Hematopoietic multipotent progenitor cell treated with erythropoietin and hydrocortisone succinate and interleukin-3 and kit ligand, for 8 days (in vitro differentiated cells): ENCODE measurements at regions not wholly inside any gene's neighbourhood (a gene's known extent, or its start where the extent isn't known, plus 50 kb on each side); places are given as distances from the start of the nearest gene placed in this dataset.

Experiments
- DNase-seq: peaks from one replicate; pipeline ENCODE4 v3.0.0-alpha.2; 2015

DNA sequence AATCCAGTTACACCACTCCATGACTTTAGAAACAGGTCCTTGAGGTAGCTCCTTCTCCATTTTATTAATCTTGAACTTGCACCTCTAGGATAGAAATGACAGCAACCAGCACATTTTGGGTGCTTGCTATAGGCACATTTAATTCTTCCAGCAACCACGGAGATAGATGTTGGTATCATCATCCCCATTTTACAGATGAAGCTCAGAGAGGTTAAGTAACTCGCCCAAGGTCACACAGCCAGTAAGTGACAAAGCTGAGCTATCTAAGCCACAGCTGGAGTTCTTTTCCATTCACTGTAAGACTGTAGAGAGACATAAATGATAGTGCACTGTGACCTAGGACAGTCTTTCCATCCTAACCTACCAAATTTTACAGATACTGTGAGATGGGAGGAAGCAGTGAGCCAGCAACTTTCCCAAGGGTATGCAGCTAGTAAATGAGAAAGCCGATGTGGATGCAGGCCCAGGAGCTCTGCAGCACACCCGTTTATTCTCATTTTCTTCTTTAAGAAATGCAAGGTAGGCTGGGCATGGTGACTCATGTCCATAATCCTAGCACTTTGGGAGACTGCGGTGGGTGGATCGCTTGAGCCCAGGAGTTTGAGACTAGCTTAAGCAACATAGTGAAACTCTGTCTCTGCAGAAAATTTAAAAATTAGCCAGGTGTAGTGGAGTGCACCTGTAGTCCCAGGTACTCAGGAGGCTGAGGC lies 103.2 kb downstream of the TBX5 start:
- no peak for DNase-seq

- DNase-seq = no peak
These were observed 103.8 kb downstream of the TBX5 start for GRCh38 chr12:114302117-114302516.

DNA sequence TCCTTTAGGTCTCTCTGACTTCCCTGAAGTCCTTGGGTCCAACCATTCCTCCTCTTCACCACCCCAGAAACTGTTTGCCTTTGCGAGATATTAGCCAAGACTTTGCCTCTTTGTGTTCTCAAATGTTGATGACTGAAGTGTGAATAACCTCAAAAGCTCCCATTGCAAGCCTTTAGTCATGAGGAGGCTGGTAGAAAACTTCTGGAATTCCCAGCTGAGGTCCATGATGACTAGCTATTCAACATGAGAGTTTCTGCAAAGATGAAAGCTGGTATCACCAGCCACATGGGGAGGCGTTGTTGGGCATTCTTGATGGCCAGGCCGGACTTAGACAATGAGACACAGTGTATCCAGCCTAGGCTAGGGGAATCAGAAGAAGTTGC lies 111.7 kb downstream of the TBX5 start:
- no peak for DNase-seq

GRCh38 chr12:114293571-114294302 lies 112.2 kb downstream of the TBX5 start:
- no peak for DNase-seq

- DNase-seq = no peak
These were observed 112.9 kb downstream of the TBX5 start for GRCh38 chr12:114293073-114293472.

DNA sequence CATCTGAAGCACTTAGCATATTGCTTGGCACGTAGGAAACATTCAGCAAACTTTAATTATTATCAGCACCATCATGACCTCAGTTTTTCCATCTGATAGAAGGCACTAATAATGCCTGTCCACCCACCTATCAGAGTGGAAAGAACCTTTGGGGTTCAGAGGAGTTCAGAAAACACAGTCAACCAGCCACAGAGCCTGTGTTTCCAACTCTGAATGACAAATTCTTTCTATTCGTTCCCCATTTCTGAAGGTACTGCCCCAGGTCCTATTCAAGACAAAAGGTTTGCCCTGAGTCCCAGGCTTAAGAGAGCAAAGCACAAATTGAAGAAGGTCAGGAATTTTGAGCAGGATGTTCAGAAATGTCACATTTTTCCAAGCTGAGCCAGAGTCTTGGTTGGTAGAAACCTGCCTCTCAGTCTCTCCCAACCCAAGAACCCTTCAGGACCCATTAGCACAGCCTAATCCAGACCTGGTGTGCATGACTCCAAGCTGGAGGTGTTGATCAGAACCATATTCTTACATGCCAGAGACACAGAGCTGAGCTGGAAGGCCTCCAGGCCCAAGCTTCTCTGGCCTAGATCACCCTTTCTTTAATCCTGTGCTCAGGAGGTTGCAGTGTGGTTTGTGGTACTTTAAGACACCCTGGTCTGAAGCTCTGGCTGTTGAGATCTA lies 114.4 kb downstream of the TBX5 start:
- no peak for DNase-seq

- DNase-seq = no peak
These were observed 118.0 kb downstream of the TBX5 start for GRCh38 chr12:114287821-114288525.

GRCh38 chr12:114286145-114286544 lies 119.8 kb downstream of the TBX5 start:
- DNase-seq = no peak

DNA sequence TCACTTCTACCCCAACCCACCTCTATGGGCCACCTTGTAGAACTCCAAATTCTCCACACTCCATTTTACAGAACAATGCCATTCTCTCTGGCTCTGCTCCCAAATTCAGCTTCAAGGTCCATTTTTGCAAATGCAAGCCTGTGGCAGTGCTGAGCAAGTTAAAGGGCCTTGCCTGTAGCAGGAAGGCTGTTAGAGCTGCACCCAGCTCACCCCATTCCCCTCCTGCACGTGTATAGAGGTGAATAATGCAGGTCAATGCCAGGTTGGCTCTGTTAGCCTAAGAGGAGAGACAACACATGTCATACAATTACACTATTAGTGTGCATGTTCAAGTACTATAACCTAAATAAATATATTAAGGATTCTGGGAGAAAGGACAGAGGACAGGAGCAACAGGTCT lies 120.4 kb downstream of the TBX5 start:
- DNase-seq = no peak

- DNase-seq = no peak
These were observed 121.9 kb downstream of the TBX5 start for GRCh38 chr12:114284041-114284440.

DNA sequence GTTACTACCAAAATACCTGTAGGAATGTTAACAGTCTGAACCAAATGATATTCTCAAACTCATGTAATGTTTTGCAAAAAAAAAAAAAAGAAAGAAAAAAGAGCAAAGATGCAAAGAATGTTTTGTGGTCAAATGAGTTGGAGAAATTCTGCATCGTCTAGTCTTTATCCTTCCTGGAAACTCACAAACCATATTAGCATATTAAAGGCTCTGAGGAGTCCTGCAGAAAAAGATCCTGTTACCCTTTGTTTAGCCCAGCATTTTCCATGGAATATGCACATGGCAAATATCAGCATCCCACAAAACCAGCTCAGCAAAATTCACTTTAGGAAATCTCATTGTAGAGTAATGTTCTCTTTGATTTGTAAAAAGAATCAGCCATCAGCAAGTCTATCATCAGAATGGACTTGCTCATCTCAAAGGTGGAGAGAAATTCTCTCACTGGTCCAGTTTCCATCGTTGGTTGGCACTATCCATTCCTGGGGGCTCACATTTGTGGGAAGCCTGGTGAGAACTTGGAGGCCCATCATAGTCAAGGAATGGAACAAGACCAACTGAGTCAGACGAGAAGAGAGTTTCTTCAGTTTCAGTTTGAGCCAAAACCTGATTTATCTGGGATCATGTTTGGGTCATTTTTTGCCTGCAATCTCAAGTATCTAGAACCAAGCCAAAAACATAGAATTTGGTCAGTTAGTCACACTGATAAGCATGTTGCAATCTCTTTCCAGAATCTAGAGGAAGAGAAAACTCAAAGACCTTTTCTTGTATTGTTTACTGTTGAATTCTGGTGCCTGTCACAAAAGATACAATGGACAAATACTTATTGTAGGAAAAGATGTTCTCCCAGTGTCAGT lies 129.8 kb downstream of the TBX5 start:
- DNase-seq = no peak

- DNase-seq = no peak
These were observed 130.9 kb downstream of the TBX5 start for GRCh38 chr12:114275086-114275485.

DNA sequence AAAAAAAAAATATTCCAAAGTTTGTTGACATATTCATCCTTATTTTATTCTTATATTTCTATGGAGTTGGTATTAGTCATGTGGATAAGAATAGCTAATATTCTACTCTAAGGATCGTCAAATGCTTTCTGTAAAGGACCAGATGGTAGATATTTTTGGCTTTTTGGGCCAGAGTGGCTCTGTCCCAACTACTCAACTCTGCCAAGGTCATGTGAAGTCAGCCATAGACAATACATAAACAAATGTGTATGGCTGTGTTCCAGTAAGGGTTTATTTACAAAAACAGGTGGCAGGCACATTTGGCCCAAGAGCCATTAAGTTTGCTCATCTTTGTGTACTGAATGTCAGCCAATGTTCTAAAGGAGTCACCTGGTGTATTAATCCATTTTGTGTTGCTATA lies 131.8 kb downstream of the TBX5 start:
- no peak for DNase-seq

DNA sequence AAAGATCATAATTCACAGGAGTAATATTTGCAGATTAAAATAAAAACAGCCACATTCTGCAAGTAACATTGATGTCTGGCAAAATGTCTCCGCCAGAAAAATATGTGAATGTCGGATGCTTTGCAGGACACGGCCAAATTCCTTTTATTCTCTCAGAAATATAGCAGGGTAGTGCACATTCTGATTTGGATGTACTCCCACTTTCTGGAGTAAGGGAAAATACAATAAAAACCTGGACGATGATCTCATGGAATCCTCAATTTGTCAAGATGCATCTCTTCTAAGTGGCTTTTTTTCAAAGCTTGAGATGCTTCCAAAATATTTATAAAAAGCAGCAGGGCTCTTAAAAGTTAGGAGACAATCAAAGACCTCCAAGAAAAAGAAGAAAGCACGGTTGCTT lies 133.3 kb downstream of the TBX5 start:
- DNase-seq = no peak

GRCh38 chr12:114272071-114272470 lies 133.9 kb downstream of the TBX5 start:
- no peak for DNase-seq

DNA sequence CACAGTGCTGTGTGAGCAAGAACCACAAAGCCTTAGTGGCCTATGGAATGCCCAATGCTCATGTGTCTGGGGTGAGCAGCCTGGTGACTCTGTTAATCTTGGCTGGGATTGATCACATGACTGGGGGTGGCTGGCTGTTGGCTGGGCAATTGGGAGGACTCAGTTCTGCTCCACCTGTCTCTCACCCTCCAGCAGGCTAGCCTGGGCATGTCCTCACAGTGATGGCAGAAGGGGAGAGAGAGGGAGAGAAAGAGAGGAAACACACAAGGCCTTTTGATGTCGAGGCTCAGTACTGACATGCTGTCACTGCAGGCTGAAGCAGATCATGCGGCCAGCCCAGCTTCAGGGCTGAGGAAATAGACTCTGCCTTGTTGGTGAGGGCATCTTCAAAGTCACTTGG lies 136.8 kb downstream of the TBX5 start:
- DNase-seq = no peak

DNA sequence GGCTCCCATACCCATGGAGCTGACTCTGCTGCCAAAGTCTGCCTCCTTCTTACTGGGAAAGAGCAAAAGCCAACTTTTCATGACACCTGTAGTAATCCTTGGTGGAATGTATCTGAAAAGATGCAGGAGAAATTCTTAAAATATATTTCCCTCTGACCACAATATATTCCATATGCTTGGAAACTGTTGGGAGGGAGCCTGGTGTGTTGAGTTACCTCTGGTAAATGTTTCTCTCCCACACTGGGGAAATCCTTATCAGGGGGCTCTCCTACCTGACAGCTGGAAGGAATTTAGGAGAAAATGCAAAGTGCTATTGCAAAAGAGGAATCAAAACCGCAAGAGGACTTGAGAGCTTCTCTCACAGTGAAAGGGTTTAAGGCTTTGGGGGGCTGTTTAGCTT lies 139.4 kb downstream of the TBX5 start:
- no peak for DNase-seq

DNA sequence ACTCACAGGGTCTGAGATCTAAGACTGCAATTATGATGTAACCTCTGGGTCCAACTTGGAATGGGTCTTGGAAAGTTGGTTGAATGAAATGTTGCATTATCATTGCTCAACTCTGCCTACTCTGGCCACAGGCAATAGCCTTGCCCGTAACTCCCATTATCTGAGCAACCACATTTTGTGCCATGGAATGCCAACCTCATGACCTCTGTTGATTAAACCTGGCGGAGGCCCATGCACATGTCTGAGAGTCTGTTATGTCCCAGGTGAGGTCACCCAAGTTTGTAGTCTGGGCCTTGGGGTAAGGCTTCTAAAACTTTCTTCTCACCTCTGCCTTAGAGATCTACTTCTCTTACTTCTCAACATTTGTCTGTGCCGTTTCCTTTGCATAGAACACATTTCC lies 140.9 kb downstream of the TBX5 start:
- no peak for DNase-seq

DNA sequence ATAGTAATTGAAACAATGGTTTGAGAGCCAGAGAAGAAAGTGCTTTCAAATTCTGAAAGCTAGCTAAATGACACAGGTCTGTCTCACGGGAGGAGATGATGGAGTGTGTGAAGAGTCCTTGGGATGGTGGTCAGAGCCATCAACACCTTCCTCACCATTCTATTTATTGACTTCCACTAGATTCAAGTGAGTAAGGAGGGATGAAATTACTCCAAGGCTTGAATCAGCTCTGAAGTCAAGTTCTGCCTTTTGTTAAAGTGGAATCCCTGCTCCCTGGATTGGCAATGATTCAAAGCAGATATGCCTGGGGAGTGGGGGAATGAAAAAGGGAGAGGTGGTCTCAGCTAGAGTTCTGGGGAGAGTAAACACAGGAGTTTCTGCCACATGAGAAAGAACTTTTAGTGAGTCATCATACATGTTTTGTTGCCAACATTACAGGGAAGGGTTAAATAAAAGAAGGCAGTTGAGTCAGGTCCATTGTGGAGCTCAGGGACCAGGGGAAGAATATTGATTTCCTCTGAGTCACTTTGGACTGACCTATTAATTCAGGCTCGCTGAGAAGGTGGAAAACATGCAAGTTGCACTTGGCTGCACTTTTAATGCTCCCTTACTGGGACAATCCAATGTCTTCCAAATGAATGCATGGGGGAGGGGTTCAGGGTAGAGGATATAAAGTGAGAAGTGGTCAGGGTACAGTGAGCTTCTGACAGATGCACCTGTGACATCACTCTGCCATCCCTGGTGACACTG lies 142.7 kb downstream of the TBX5 start:
- DNase-seq = no peak

DNA sequence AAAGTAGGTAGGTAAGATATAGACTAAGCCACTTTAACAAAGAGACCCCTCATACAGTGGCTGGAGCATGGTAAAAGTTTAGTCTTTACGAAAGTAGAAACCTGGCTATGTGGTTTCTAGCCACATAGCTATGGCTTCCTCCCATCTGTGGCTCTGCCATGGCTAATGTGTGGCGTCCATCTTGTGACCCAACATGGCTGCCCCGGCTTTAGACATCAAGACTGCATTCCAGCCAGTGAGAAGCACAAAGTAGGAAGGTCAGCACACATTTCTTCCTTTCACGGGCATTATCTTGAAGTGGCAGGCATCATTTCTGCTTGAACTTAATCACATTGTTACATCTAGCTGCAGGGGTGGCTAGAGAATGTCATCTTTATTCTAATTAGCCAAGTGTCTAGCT lies 148.3 kb downstream of the TBX5 start:
- DNase-seq = no peak

DNA sequence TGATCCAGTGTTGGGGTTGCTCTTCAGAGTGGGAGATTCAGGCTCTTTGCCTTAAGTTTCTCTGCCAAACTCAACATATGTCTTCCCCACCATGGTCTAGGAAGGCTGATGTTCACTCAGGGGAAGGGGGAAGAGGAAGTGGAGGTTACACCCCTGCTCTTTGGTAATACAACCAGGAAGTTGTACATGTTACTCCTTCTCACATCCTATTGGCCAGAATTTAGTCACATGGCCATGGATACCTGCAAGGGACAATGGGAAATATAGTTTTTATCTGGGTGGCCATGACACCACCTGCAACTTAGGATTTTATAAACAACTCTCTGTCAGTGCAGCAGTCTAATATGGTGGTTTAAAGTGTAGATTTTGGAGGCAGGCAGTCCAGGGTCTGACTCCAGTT lies 150.9 kb downstream of the TBX5 start:
- DNase-seq = no peak
